Neuronal stem cell (in vitro differentiated cells): ENCODE measurements at regions not wholly inside any gene's neighbourhood (a gene's known extent, or its start where the extent isn't known, plus 50 kb on each side); places are given as distances from the start of the nearest gene placed in this dataset.

Experiments
- DNase-seq: peaks from one replicate; pipeline ENCODE4 v3.0.0-alpha.2; 2013; ENCODE audit warnings: low spot score
- H2AFZ ChIP-seq: one replicate; pipeline ENCODE4 v1.6.1; 2013; ENCODE audit warnings: mild to moderate bottlenecking, low read length, inconsistent platforms
- H2AK5ac ChIP-seq: 2 replicates; pipeline ENCODE4 v1.6.1; 2013; ENCODE audit warnings: low read depth, mild to moderate bottlenecking, inconsistent platforms, low read length, moderate library complexity, mixed read lengths
- H2BK120ac ChIP-seq: 2 replicates; pipeline ENCODE4 v1.6.1; 2013; ENCODE audit warnings: low read depth, mild to moderate bottlenecking, inconsistent platforms, low read length, moderate library complexity, mixed read lengths
- H2BK12ac ChIP-seq: one replicate; pipeline ENCODE4 v1.6.1; 2013; ENCODE audit warnings: low read length, inconsistent platforms
- H2BK15ac ChIP-seq: 2 replicates; pipeline ENCODE4 v1.6.1; 2013; ENCODE audit warnings: mild to moderate bottlenecking, low read length, inconsistent platforms, mixed read lengths
- H2BK5ac ChIP-seq: one replicate; pipeline ENCODE4 v1.6.1; 2013; ENCODE audit warnings: inconsistent platforms, mild to moderate bottlenecking, low read length, moderate library complexity
- H3K14ac ChIP-seq: one replicate; pipeline ENCODE4 v1.6.1; 2013; ENCODE audit warnings: low read length, inconsistent platforms
- H3K18ac ChIP-seq: 2 replicates; pipeline ENCODE4 v1.6.1; 2013; ENCODE audit warnings: low read length, inconsistent platforms
- H3K23ac ChIP-seq: 2 replicates; pipeline ENCODE4 v1.6.1; 2013; ENCODE audit warnings: low read depth, mild to moderate bottlenecking, mixed read lengths, low read length, inconsistent platforms; ENCODE audit not compliant: poor library complexity
- H3K27ac ChIP-seq: replicated peaks from 3 replicates; pipeline ENCODE4 v1.5.1; 2013; ENCODE audit warnings: low read length, inconsistent platforms
- H3K27me3 ChIP-seq, 3 experiments: 2 replicates each; pipeline ENCODE4 v1.6.1; 2013; ENCODE audit warnings: low read length in 3 of 3, mild to moderate bottlenecking in 2 of 3, inconsistent platforms in 1 of 3, low read depth in 1 of 3, mixed read lengths in 1 of 3, moderate library complexity in 1 of 3; ENCODE audit not compliant: control insufficient read depth in 3 of 3, insufficient read depth in 3 of 3
- H3K36me3 ChIP-seq, 2 donors: replicated peaks in 1 of 2; 2 replicates each; pipeline ENCODE4 v1.6.1; 2013; ENCODE audit warnings: low read length in 2 of 2; ENCODE audit not compliant: control insufficient read depth in 2 of 2, insufficient read depth in 2 of 2
- H3K4ac ChIP-seq: 2 replicates; pipeline ENCODE4 v1.6.1; 2013; ENCODE audit warnings: inconsistent platforms, mild to moderate bottlenecking, low read length, moderate library complexity
- H3K4me1 ChIP-seq, 2 donors: 1 replicate in 1 of 2; 2 replicates in 1 of 2; pipeline ENCODE4 v1.6.1; 2013; ENCODE audit warnings: low read length in 2 of 2, low read depth in 1 of 2; ENCODE audit not compliant: control insufficient read depth in 2 of 2, insufficient read depth in 1 of 2
- H3K4me2 ChIP-seq: one replicate; pipeline ENCODE4 v1.6.1; 2013; ENCODE audit warnings: mild to moderate bottlenecking, low read length, inconsistent platforms; ENCODE audit not compliant: insufficient read depth, poor library complexity, severe bottlenecking
- H3K4me3 ChIP-seq, 2 donors: 2 replicates each; pipeline ENCODE4 v1.5.1; 2013; ENCODE audit warnings: low read length in 2 of 2, mild to moderate bottlenecking in 2 of 2, inconsistent platforms in 1 of 2, moderate library complexity in 1 of 2
- H3K79me1 ChIP-seq: one replicate; pipeline ENCODE4 v1.6.1; 2013; ENCODE audit warnings: low read depth, mild to moderate bottlenecking, inconsistent platforms, low read length, moderate library complexity
- H3K9ac ChIP-seq: one replicate; pipeline ENCODE4 v1.6.1; 2013; ENCODE audit warnings: mild to moderate bottlenecking, low read depth, low read length, inconsistent platforms; ENCODE audit not compliant: poor library complexity
- H3K9me3 ChIP-seq, 2 donors: replicated peaks in 1 of 2; 2 replicates each; pipeline versions ENCODE3 to v1.6.1; 2013; ENCODE audit warnings: low read length in 2 of 2, mild to moderate bottlenecking in 2 of 2, inconsistent platforms in 1 of 2, low read depth in 1 of 2, mixed read lengths in 1 of 2, moderate library complexity in 1 of 2; ENCODE audit not compliant: control insufficient read depth in 2 of 2, insufficient read depth in 1 of 2
- H4K8ac ChIP-seq: one replicate; pipeline ENCODE4 v1.6.1; 2013; ENCODE audit warnings: low read depth, mild to moderate bottlenecking, inconsistent platforms, low read length, moderate library complexity
- H4K91ac ChIP-seq: one replicate; pipeline ENCODE4 v1.6.1; 2013; ENCODE audit warnings: low read length, low read depth, mild to moderate bottlenecking, inconsistent platforms; ENCODE audit not compliant: poor library complexity
- whole genome bisulfite sequencing, 2 donors: extraction: QIAGEN DNeasy Blood & Tissue Kit; methylation state at CpG; one replicate each; pipeline ENCODE4 v1.1.7; 2013; ENCODE audit warnings: missing lambda C conversion rate in 2 of 2, mixed read lengths in 1 of 2; ENCODE audit not compliant: insufficient read length in 2 of 2, insufficient replicate concordance in 1 of 2; ENCODE audit errors: extremely low coverage in 2 of 2; 5-methylcytosine and 5-hydroxymethylcytosine counted together

DNA sequence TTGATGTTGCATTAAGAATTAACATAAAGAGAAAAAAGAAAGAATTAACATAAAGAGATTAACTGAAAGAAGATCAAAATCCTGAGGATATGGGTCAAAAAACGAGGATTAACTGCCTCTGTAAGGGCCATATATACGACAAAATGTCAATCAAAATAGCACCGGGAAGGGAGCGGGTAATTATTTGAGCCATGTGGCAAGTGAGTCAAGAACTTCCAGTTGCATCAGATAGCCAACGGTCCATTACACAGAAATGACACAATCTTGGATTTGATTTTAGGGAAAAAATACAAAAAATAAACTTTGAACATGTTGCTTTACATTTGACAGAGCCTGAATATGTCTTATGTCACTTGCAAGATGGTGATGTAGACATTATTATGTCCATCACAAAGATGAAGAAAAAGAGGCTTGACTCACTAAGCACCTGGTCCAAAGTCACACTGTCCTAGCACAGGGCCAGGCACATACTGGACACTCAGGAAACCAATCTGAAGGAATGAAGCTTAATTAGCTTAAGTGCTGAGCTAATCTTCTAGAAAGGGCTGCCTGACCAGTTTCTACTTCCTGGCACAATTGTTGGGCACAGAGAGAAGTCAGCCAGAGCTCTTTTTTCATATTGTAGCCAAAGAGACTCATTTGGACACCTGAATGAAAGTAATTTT, 273.2 kb upstream of the PAPPA start:
- H3K4me1 ChIP-seq = peaks cover 0 to 3% of the 10 kb centered on the region in 2 donors
- no peak overlapping the region for H2AK5ac ChIP-seq
- DNase-seq = no peak
- no peak overlapping the region for H2BK5ac ChIP-seq
- no peak overlapping the region for H3K14ac ChIP-seq
- H3K27ac ChIP-seq = no peak overlapping the region
- H2BK120ac ChIP-seq = no peak overlapping the region
- H3K79me1 ChIP-seq = no peaks in the 10 kb centered on the region
- H2BK12ac ChIP-seq = no peak overlapping the region
- no peak overlapping the region for H3K4ac ChIP-seq
- no peak overlapping the region for H3K4me2 ChIP-seq
- no peak overlapping the region for H3K9ac ChIP-seq
- no peak overlapping the region for H3K4me3 ChIP-seq
- H2BK15ac ChIP-seq = no peak overlapping the region
- H4K91ac ChIP-seq = no peak overlapping the region
- no peaks in the 10 kb centered on the region for H3K36me3 ChIP-seq
- no peak overlapping the region for H2AFZ ChIP-seq
- H3K23ac ChIP-seq = no peak overlapping the region
- H3K9me3 ChIP-seq = no peaks in the 10 kb centered on the region
- WGBS, 2 donors = no CpG with 5 or more reads among the region's 5 CpGs
- no peak overlapping the region for H4K8ac ChIP-seq
- no peak overlapping the region for H3K18ac ChIP-seq
- H3K27me3 ChIP-seq = no peaks in the 10 kb centered on the region

DNA sequence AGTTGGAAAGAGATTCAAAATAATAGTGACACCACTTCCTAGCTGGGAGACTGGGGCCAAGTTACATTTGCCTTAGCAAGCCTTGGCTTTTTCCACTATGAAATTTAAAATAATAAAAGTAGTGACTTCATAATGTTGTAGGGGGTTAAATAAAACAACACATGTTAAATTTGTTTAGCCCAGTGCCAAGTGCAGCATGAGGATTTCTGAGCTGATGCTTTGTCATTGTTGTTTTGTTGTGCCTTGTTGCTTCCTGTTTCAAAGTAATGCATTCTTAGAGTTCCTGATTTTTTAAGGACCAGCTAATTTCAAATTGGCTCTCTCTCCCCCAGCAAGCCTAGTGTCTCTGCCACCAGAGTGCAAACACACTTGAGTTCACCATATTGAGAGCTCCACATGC, 270.7 kb upstream of the PAPPA start:
- Histone ChIP-seq H3K4ac (no peak overlapping the region), H3K18ac (no peak overlapping the region), H3K23ac (no peak overlapping the region), H3K27me3 (no peaks in the 10 kb centered on the region), H3K4me1 (peaks cover 0 to 3% of the 10 kb centered on the region in 2 donors), H3K9me3 (no peaks in the 10 kb centered on the region), H2BK120ac (no peak overlapping the region), H4K91ac (no peak overlapping the region), H2AK5ac (no peak overlapping the region), H3K27ac (no peak overlapping the region), H3K79me1 (no peaks in the 10 kb centered on the region), H2BK5ac (no peak overlapping the region), H2AFZ (no peak overlapping the region), H3K14ac (no peak overlapping the region), H3K4me2 (no peak overlapping the region), H3K4me3 (no peak overlapping the region), H2BK15ac (no peak overlapping the region), H2BK12ac (no peak overlapping the region), H4K8ac (no peak overlapping the region), H3K9ac (no peak overlapping the region), H3K36me3 (no peaks in the 10 kb centered on the region)
- no peak for DNase-seq

DNA sequence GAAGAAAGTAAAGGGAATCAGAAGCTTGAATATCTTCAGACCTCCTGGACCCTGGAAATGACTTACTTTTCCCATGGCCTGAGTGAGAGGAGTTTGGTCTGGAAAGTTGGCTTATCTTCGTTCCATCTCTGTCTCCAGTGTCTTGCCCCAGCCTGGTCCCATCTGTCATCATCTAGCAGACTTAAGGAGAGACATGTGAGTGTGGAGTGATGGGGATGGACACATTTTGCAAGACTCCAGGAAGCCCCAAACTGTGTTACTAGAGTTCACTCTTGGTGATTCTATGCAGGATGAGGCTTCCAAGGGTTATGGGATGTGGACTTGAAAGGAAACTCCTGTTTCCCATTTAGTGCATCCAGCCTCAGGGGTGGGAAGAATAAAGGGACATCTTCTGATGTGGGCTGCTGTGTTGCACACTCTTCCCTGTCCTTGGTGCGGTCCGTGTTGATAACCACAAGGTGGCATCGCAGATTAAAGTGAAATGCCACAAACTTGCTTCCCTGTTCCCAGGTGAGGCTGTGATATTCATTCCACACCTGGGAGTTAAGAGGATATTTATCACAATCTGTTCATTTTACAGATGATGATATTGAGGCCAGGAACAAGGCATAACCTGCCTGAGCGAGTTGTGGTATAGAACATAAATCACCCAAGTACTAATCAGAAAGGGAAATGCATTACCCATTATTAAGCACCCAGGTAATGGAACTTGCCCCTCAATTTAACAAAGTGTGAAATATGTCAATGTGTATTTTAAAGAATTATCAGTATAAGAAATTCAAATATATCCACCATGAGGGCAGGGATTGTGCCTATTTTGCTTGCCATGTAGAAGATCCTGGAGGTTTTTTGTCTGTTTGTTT, 269.9 kb upstream of the PAPPA start:
- Histone ChIP-seq H3K4me2 (no peak overlapping the region), H3K14ac (no peak overlapping the region), H3K9me3 (no peaks in the 10 kb centered on the region), H3K4me3 (no peak overlapping the region), H3K36me3 (no peaks in the 10 kb centered on the region), H2BK15ac (no peak overlapping the region), H3K18ac (no peak overlapping the region), H3K9ac (no peak overlapping the region), H3K4ac (no peak overlapping the region), H4K91ac (no peak overlapping the region), H2AFZ (no peak overlapping the region), H3K27me3 (no peaks in the 10 kb centered on the region), H2BK120ac (no peak overlapping the region), H2AK5ac (no peak overlapping the region), H3K27ac (no peak overlapping the region), H2BK5ac (no peak overlapping the region), H3K23ac (no peak overlapping the region), H2BK12ac (no peak overlapping the region), H3K4me1 (peaks cover 0 to 1% of the 10 kb centered on the region in 2 donors), H3K79me1 (no peaks in the 10 kb centered on the region), H4K8ac (no peak overlapping the region)
- WGBS, 2 donors = no CpG with 5 or more reads among the region's 5 CpGs
- peak; percentile 18 for DNase-seq

DNA sequence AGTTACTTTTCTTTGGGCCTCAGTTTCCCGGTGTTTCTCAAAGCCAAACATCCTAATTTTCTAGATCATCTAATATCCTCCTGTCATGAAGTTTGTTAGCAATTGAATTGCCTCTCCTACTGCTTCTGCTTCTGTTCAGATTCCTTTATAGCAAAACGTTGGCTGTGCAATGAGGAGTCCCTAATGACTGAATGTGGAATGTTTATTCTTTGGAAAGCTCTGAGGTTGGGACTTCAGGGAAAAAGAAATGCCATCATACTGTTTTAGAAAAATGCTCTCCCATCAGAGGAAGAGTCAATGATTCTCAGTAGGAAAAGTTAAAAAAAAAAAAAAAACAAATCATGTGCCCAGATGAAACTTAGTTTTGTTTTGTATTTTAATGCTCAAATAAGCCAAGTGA, 268.7 kb upstream of the PAPPA start:
- no peak for DNase-seq

More for the DNA sequence above, 268.7 kb upstream of the PAPPA start:
- Histone ChIP-seq H4K8ac (no peak overlapping the region), H3K4me1 (no peaks in the 10 kb centered on the region), H3K23ac (no peak overlapping the region), H3K4me2 (no peak overlapping the region), H3K9me3 (no peaks in the 10 kb centered on the region), H2BK120ac (no peak overlapping the region), H4K91ac (no peak overlapping the region), H3K14ac (no peak overlapping the region), H3K18ac (no peak overlapping the region), H3K4ac (no peak overlapping the region), H3K27me3 (no peaks in the 10 kb centered on the region), H3K27ac (no peak overlapping the region), H3K79me1 (no peaks in the 10 kb centered on the region), H2BK5ac (no peak overlapping the region), H2AFZ (no peak overlapping the region), H3K9ac (no peak overlapping the region), H3K4me3 (no peak overlapping the region), H3K36me3 (no peaks in the 10 kb centered on the region), H2BK15ac (no peak overlapping the region), H2AK5ac (no peak overlapping the region), H2BK12ac (no peak overlapping the region)
- no CpG with 5 or more reads among the region's 2 CpGs for WGBS, 2 donors
